GM18867 (cell line): ENCODE measurements at regions not wholly inside any gene's neighbourhood (a gene's known extent, or its start where the extent isn't known, plus 50 kb on each side); places are given as distances from the start of the nearest gene placed in this dataset.
"Not testable (repeated sequence)": the region's sequence is repeated elsewhere in the genome, so short reads cannot be mapped to it uniquely, and the experiment has no call there.

Source experiments
- ATAC-seq: cut with Tn5 transposase; IDR thresholded peaks from one replicate; pipeline ENCODE4 v1.9.1; 2021; ENCODE audit warnings: mild to moderate bottlenecking, moderate library complexity; ENCODE audit not compliant: unreplicated experiment

- no peak for ATAC-seq
Observed at GRCh38 chr1:189637041-189637440, 840.6 kb downstream of the BRINP3 start.

- ATAC-seq: not testable (repeated sequence)
Observed at GRCh38 chr1:189644156-189644555, 833.5 kb downstream of the BRINP3 start.

- no peak for ATAC-seq
Observed at GRCh38 chr1:189644970-189645369, 832.7 kb downstream of the BRINP3 start.

GRCh38 chr1:189646066-189646465 is 831.6 kb downstream of the BRINP3 start:
- ATAC-seq: no peak

- ATAC-seq: no peak
Observed at GRCh38 chr1:189654906-189655305, 822.8 kb downstream of the BRINP3 start.

- ATAC-seq: no peak
Observed at GRCh38 chr1:189656628-189657530, 820.8 kb downstream of the BRINP3 start.

- no peak for ATAC-seq
Observed at GRCh38 chr1:189657715-189658114, 819.9 kb downstream of the BRINP3 start.

GRCh38 chr1:189658381-189658780 is 819.3 kb downstream of the BRINP3 start:
- no peak for ATAC-seq

GRCh38 chr1:189659731-189660130 is 817.9 kb downstream of the BRINP3 start:
- ATAC-seq: no peak

- ATAC-seq: no peak
Observed at GRCh38 chr1:189662190-189662589, 815.5 kb downstream of the BRINP3 start.

GRCh38 chr1:189669846-189670245 is 807.8 kb downstream of the BRINP3 start:
- ATAC-seq: no peak

GRCh38 chr1:189673217-189673616 is 804.4 kb downstream of the BRINP3 start:
- ATAC-seq: no peak

GRCh38 chr1:189675712-189676244 is 801.9 kb downstream of the BRINP3 start:
- ATAC-seq: no peak

GRCh38 chr1:189678779-189679178 is 798.9 kb downstream of the BRINP3 start:
- no peak for ATAC-seq

- ATAC-seq: no peak
Observed at GRCh38 chr1:189681252-189681919, 796.3 kb downstream of the BRINP3 start.

- no peak for ATAC-seq
Observed at GRCh38 chr1:189682591-189682990, 795.1 kb downstream of the BRINP3 start.

GRCh38 chr1:189686288-189686687 is 791.4 kb downstream of the BRINP3 start:
- ATAC-seq: no peak

GRCh38 chr1:189693140-189693539 is 784.5 kb downstream of the BRINP3 start:
- ATAC-seq: no peak

- no peak for ATAC-seq
Observed at GRCh38 chr1:189696297-189696696, 781.4 kb downstream of the BRINP3 start.

- no peak for ATAC-seq
Observed at GRCh38 chr1:189697113-189697512, 780.6 kb downstream of the BRINP3 start.

- ATAC-seq: no peak
Observed at GRCh38 chr1:189701606-189702005, 776.1 kb downstream of the BRINP3 start.

GRCh38 chr1:189706594-189706993 is 771.1 kb downstream of the BRINP3 start:
- ATAC-seq: no peak
